ENCODE measurements at regions not wholly inside any gene's neighbourhood (a gene's known extent, or its start where the extent isn't known, plus 50 kb on each side); places are given as distances from the start of the nearest gene placed in this dataset.
"Not testable (repeated sequence)": the region's sequence is repeated elsewhere in the genome, so short reads cannot be mapped to it uniquely, and the experiment has no call there.

- no peaks in the 10 kb centered on the region for H3K4me1 ChIP-seq
Observed at GRCh38 chr3:59186725-59187124, 136.9 kb upstream of the CFAP20DC start.

GRCh38 chr3:59185591-59186369, 136.0 kb upstream of the CFAP20DC start:
- Histone ChIP-seq H3K9me3 (replicated peaks in 1 of 11) (no peaks in the 10 kb centered on the region; a peak in 1 of 22 replicates), H4K20me1 (no peaks in the 10 kb centered on the region), H3K9ac (no peak overlapping the region), H3K4me2 (no peak overlapping the region), H3K4me3 (no peak overlapping the region), H3K27me3 (no peaks in the 10 kb centered on the region), H3K36me3 (no peaks in the 10 kb centered on the region), H3K4me1 (no peaks in the 10 kb centered on the region), H3K27ac (no peak overlapping the region)
- no peak for TF ChIP-seq Cebpa-rat (IDR thresholded peaks at IDR 0.05)

More at GRCh38 chr3:59186725-59187124, 136.9 kb upstream of the CFAP20DC start:
- H3K4me3 ChIP-seq: no peak overlapping the region
- no peak overlapping the region for H3K27ac ChIP-seq
- H4K20me1 ChIP-seq: no peaks in the 10 kb centered on the region
- H3K4me2 ChIP-seq: no peak overlapping the region
- H3K36me3 ChIP-seq: no peaks in the 10 kb centered on the region
- H3K9me3 ChIP-seq (replicated peaks in 1 of 11): no peaks in the 10 kb centered on the region; a peak in 1 of 22 replicates
- H3K27me3 ChIP-seq: no peaks in the 10 kb centered on the region
- H3K9ac ChIP-seq: no peak overlapping the region
- TF ChIP-seq Cebpa-rat (IDR thresholded peaks at IDR 0.05): no peak

GRCh38 chr3:59180006-59180405, 130.2 kb upstream of the CFAP20DC start:
- no peaks in the 10 kb centered on the region for H3K27me3 ChIP-seq
- no peaks in the 10 kb centered on the region for H3K4me1 ChIP-seq
- H4K20me1 ChIP-seq: no peaks in the 10 kb centered on the region
- no peak overlapping the region for H3K27ac ChIP-seq
- no peak overlapping the region for H3K9ac ChIP-seq
- no peaks in the 10 kb centered on the region for H3K36me3 ChIP-seq
- H3K4me3 ChIP-seq: no peak overlapping the region
- H3K9me3 ChIP-seq (replicated peaks in 1 of 11): peaks cover 0 to 4% (median 0%) of the 10 kb centered on the region in 11 experiments; a peak in 3 of 22 replicates
- no peak overlapping the region for H3K4me2 ChIP-seq
- TF ChIP-seq Cebpa-rat (IDR thresholded peaks at IDR 0.05): no peak

- H3K9me3 ChIP-seq (replicated peaks in 1 of 11): peaks cover 0 to 4% (median 0%) of the 10 kb centered on the region in 11 experiments; a peak in 3 of 22 replicates
- no peak for TF ChIP-seq Cebpa-rat (IDR thresholded peaks at IDR 0.05)
- H4K20me1 ChIP-seq: no peaks in the 10 kb centered on the region
- no peaks in the 10 kb centered on the region for H3K4me1 ChIP-seq
- no peak overlapping the region for H3K9ac ChIP-seq
- no peaks in the 10 kb centered on the region for H3K36me3 ChIP-seq
- no peak overlapping the region for H3K27ac ChIP-seq
- H3K4me3 ChIP-seq: no peak overlapping the region
- H3K4me2 ChIP-seq: no peak overlapping the region
- no peaks in the 10 kb centered on the region for H3K27me3 ChIP-seq
Observed at GRCh38 chr3:59178698-59179097, 128.9 kb upstream of the CFAP20DC start.

- Histone ChIP-seq H3K4me2 (no peak overlapping the region), H3K36me3 (no peaks in the 10 kb centered on the region), H3K27ac (no peak overlapping the region), H3K9ac (no peak overlapping the region), H4K20me1 (no peaks in the 10 kb centered on the region), H3K9me3 (replicated peaks in 1 of 11) (peaks cover 0 to 24% (median 17%) of the 10 kb centered on the region in 11 experiments; a peak in 17 of 22 replicates), H3K4me3 (no peak overlapping the region), H3K4me1 (peaks cover 0 to 7% (median 4%) of the 10 kb centered on the region in 10 experiments; a peak in 5 of 20 replicates), H3K27me3 (no peaks in the 10 kb centered on the region)
- no peak for TF ChIP-seq Cebpa-rat (IDR thresholded peaks at IDR 0.05)
Observed at GRCh38 chr3:59171491-59171890, 121.7 kb upstream of the CFAP20DC start.

- H3K9ac ChIP-seq, H4K20me1 ChIP-seq, H3K27me3 ChIP-seq, H3K36me3 ChIP-seq, H3K4me3 ChIP-seq, H3K4me1 ChIP-seq, H3K27ac ChIP-seq: not testable (repeated sequence)
- Histone ChIP-seq H3K4me2 (peak overlapping the region in 7 of 11 experiments; percentile 0 to 46 (median 10); a peak in 5 of 22 replicates), H3K9me3 (replicated peaks in 1 of 11) (peaks cover 0 to 20% (median 17%) of the 10 kb centered on the region in 11 experiments; a peak in 17 of 22 replicates)
Observed at GRCh38 chr3:59170166-59170565, 120.3 kb upstream of the CFAP20DC start.

- H3K4me3 ChIP-seq: no peak overlapping the region
- H3K4me2 ChIP-seq: no peak overlapping the region
- no peaks in the 10 kb centered on the region for H3K27me3 ChIP-seq
- no peak overlapping the region for H3K9ac ChIP-seq
- H4K20me1 ChIP-seq: no peaks in the 10 kb centered on the region
- no peaks in the 10 kb centered on the region for H3K36me3 ChIP-seq
- peaks cover 0 to 7% (median 4%) of the 10 kb centered on the region in 10 experiments; a peak in 5 of 20 replicates for H3K4me1 ChIP-seq
- TF ChIP-seq Cebpa-rat (IDR thresholded peaks at IDR 0.05): no peak
- H3K27ac ChIP-seq: no peak overlapping the region
- peaks cover 0 to 20% (median 17%) of the 10 kb centered on the region in 11 experiments; a peak in 17 of 22 replicates for H3K9me3 ChIP-seq (replicated peaks in 1 of 11)
Observed at GRCh38 chr3:59167756-59168155, 117.9 kb upstream of the CFAP20DC start.

GRCh38 chr3:59163953-59164352, 114.1 kb upstream of the CFAP20DC start:
- Histone ChIP-seq H3K4me1 (no peaks in the 10 kb centered on the region), H3K36me3 (no peaks in the 10 kb centered on the region), H3K4me3 (no peak overlapping the region), H3K9me3 (replicated peaks in 1 of 11) (peaks cover 0 to 9% (median 6%) of the 10 kb centered on the region in 11 experiments; a peak in 13 of 22 replicates), H3K27ac (no peak overlapping the region), H3K27me3 (no peaks in the 10 kb centered on the region), H3K9ac (no peak overlapping the region), H3K4me2 (no peak overlapping the region), H4K20me1 (no peaks in the 10 kb centered on the region)
- no peak for TF ChIP-seq Cebpa-rat (IDR thresholded peaks at IDR 0.05)

GRCh38 chr3:59161048-59161447, 111.2 kb upstream of the CFAP20DC start:
- H3K27ac ChIP-seq: no peak overlapping the region
- H3K9me3 ChIP-seq (replicated peaks in 1 of 11): no peaks in the 10 kb centered on the region
- no peak overlapping the region for H3K4me2 ChIP-seq

More at GRCh38 chr3:59161048-59161447, 111.2 kb upstream of the CFAP20DC start:
- no peaks in the 10 kb centered on the region for H3K36me3 ChIP-seq
- no peak overlapping the region for H3K9ac ChIP-seq
- H4K20me1 ChIP-seq: no peaks in the 10 kb centered on the region
- no peaks in the 10 kb centered on the region for H3K4me1 ChIP-seq
- H3K4me3 ChIP-seq: no peak overlapping the region
- no peaks in the 10 kb centered on the region for H3K27me3 ChIP-seq
- peak in 5 of 11 experiments; percentile 9 to 79 (median 54); a peak in 7 of 22 replicates for TF ChIP-seq Cebpa-rat (IDR thresholded peaks at IDR 0.05)
